Thoracic aorta (tissue), 2 donors: ENCODE measurements at regions not wholly inside any gene's neighbourhood (a gene's known extent, or its start where the extent isn't known, plus 50 kb on each side); places are given as distances from the start of the nearest gene placed in this dataset.
A peak's percentile ranks its signal among the peaks of the same experiment; 100 is the strongest.
"Not testable (repeated sequence)": the region's sequence is repeated elsewhere in the genome, so short reads cannot be mapped to it uniquely, and the experiment has no call there.

Experiments
- ATAC-seq: fragments of 150-250 bp; one replicate; pipeline ENCODE4 v1.8.0; 2017; ENCODE audit warnings: low read depth; ENCODE audit not compliant: insufficient number of reproducible peaks, low FRiP score
- DNase-seq: peaks from one replicate; pipeline ENCODE4 v3.0.0-alpha.2; 2020; ENCODE audit warnings: low spot score
- H3K27ac ChIP-seq, 2 donors: fragments of 200-600 bp; sonication (generic); 1 replicate in 1 of 2; 2 replicates in 1 of 2; pipeline ENCODE4 v1.5.1; 2016; ENCODE audit warnings: mild to moderate bottlenecking in 2 of 2, moderate library complexity in 2 of 2
- H3K27me3 ChIP-seq: fragments of 200-600 bp; sonication (generic); replicated peaks from 2 replicates; pipeline ENCODE4 v1.6.0; 2016; ENCODE audit warnings: mild to moderate bottlenecking; ENCODE audit not compliant: insufficient read depth
- H3K36me3 ChIP-seq: fragments of 200-600 bp; sonication (generic); one replicate; pipeline ENCODE4 v1.5.1; 2016
- H3K4me1 ChIP-seq, 2 donors: fragments of 200-600 bp; sonication (generic); 1 replicate in 1 of 2; 2 replicates in 1 of 2; pipeline versions ENCODE4 v1.5.1 to v1.6.0; 2016; ENCODE audit warnings: low read depth in 2 of 2, mild to moderate bottlenecking in 1 of 2; ENCODE audit not compliant: control insufficient read depth in 1 of 2
- H3K4me3 ChIP-seq: fragments of 200-600 bp; sonication (generic); 2 replicates; pipeline ENCODE4 v1.5.1; 2016; ENCODE audit warnings: mild to moderate bottlenecking
- H3K9me3 ChIP-seq: fragments of 200-600 bp; sonication (generic); 2 replicates; pipeline ENCODE4 v1.5.1; 2016
- CTCF ChIP-seq: fragments of 200-600 bp; sonication (generic); IDR thresholded peaks from one replicate; pipeline ENCODE4 v1.5.1; 2019; ENCODE audit warnings: antibody characterized with exemption

GRCh38 chr5:43840424-43841125, 237.6 kb downstream of the NNT start:
- no peak for TF ChIP-seq CTCF
- no peak for DNase-seq
- H3K27ac ChIP-seq, result no peak overlapping the region
- no peaks in the 10 kb centered on the region for H3K9me3 ChIP-seq
- no peaks in the 10 kb centered on the region for H3K4me1 ChIP-seq
- ATAC-seq, result no peak
- H3K27me3 ChIP-seq, result no peaks in the 10 kb centered on the region
- H3K4me3 ChIP-seq, result no peak overlapping the region
- H3K36me3 ChIP-seq, result no peaks in the 10 kb centered on the region

- H3K4me3 ChIP-seq, result no peak overlapping the region
- H3K27me3 ChIP-seq, result no peaks in the 10 kb centered on the region
- H3K4me1 ChIP-seq, result no peaks in the 10 kb centered on the region
- no peaks in the 10 kb centered on the region for H3K36me3 ChIP-seq
- no peak overlapping the region for H3K27ac ChIP-seq
- ATAC-seq (peak; percentile 20), DNase-seq (no peak)
- no peak for TF ChIP-seq CTCF
- H3K9me3 ChIP-seq, result no peaks in the 10 kb centered on the region
Observed at GRCh38 chr5:43839218-43839617, 236.2 kb downstream of the NNT start.

DNA sequence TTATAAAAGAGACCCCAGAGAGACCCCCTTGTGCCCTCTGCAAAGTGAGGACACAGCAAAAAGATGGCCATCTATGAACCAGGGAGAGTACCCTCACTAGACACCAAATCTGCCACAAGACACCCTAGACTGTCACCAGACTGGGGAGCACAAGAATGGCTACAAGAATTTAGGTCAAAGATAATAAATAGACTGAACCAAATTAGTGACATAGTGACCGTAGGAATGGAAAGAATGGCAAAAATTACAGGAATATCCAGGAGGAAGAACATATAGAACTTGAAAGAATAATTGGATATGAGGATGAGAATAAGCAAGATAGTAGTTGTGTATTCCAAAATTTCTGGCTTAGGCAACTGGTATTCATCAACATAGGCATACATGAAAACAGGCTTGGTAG, 235.0 kb downstream of the NNT start:
- no peaks in the 10 kb centered on the region for H3K27me3 ChIP-seq
- H3K9me3 ChIP-seq, result no peaks in the 10 kb centered on the region
- DNase-seq, result no peak
- ATAC-seq, result no peak
- no peak for TF ChIP-seq CTCF
- H3K27ac ChIP-seq, result no peak overlapping the region
- no peaks in the 10 kb centered on the region for H3K4me1 ChIP-seq
- H3K4me3 ChIP-seq, result no peak overlapping the region
- H3K36me3 ChIP-seq, result no peaks in the 10 kb centered on the region

DNA sequence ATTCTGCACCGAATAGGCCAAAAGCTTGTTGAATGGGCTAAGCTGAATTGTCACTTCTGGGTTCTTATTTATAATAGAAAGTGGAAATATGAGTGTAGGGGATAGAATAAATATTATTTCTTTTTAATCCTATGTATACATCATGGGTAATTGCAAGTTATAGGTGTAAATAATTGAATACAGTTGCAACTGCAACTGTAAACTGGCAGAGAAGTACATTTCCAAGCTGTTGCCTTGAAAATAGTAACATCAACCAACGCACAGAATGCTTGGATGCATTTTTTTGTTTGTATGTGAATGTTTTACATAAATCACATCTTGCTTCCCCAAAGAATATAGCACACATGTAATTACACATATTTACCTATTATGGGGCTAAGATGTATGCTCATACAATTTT, 234.1 kb downstream of the NNT start:
- Histone ChIP-seq H3K4me3 (no peak overlapping the region), H3K27ac (no peak overlapping the region), H3K9me3 (no peaks in the 10 kb centered on the region), H3K27me3 (no peaks in the 10 kb centered on the region), H3K4me1 (no peaks in the 10 kb centered on the region), H3K36me3 (no peaks in the 10 kb centered on the region)
- no peak for DNase-seq
- ATAC-seq, result no peak
- TF ChIP-seq CTCF, result no peak

DNA sequence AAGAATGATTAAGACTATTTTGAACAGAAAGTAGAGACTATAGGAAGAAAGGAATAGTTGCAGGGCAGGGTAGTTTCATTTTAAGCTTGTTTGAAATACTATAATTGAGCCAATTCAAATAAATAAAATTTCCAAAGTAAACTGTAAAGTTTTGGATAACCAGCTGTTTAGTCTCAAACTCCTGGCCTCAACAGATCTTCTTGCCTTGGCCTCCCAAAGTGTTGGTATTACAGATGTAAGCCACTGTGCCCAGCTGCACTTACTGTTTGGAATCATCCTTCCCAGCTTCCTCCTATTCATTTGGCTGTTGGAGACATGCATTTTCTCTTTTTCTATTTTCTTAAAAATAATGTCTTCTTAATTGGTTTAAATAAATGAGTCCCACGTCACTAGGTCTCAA, 231.0 kb downstream of the NNT start:
- no peaks in the 10 kb centered on the region for H3K36me3 ChIP-seq
- ATAC-seq, result no peak
- H3K9me3 ChIP-seq, result no peaks in the 10 kb centered on the region
- H3K4me3 ChIP-seq, result no peak overlapping the region
- no peak for TF ChIP-seq CTCF
- H3K27me3 ChIP-seq, result no peaks in the 10 kb centered on the region
- no peak overlapping the region for H3K27ac ChIP-seq
- no peak for DNase-seq
- no peaks in the 10 kb centered on the region for H3K4me1 ChIP-seq

DNA sequence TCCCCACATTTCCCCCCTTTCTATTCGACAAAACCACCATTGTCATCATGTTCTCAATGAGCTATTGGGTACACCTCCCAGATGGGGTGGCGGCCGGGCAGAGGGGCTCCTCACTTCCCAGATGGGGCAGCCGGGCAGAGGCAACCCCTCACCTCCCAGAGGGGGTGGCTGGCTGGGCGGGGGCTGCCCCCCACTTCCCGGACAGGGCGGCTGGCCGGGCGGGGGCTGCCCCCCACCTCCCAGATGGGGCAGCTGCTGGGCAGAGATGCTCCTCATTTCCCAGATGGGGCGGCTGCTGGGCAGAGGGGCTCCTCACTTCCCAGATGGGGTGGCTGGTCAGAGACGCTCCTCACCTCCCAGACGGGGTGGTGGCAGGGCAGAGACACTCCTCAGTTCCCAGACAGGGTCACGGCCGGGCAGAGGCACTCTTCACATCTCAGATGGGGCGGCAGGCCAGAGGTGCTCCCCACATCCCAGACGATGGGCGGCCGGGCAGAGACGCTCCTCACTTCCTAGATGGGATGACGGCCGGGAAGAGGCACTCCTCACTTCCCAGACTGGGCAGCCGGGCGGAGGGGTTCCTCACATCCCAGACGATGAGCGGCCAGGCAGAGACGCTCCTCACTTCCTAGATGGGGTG, 221.5 kb downstream of the NNT start:
- not testable (repeated sequence) for ATAC-seq, DNase-seq, H3K9me3 ChIP-seq, H3K36me3 ChIP-seq, H3K4me3 ChIP-seq, H3K27ac ChIP-seq, H3K27me3 ChIP-seq, H3K4me1 ChIP-seq

GRCh38 chr5:43818394-43818793, 215.4 kb downstream of the NNT start:
- ATAC-seq, DNase-seq: not testable (repeated sequence)

More at GRCh38 chr5:43818394-43818793, 215.4 kb downstream of the NNT start:
- not testable (repeated sequence) for H3K27ac ChIP-seq, H3K36me3 ChIP-seq, H3K4me3 ChIP-seq, H3K27me3 ChIP-seq, H3K4me1 ChIP-seq
- H3K9me3 ChIP-seq, result peaks cover 21% of the 10 kb centered on the region
